ENCODE measurements at regions not wholly inside any gene's neighbourhood (a gene's known extent, or its start where the extent isn't known, plus 50 kb on each side); places are given as distances from the start of the nearest gene placed in this dataset.

- H3K27ac Mint-ChIP-seq: no peak overlapping the region
- H3K4me1 Mint-ChIP-seq (ENCODE audit: low read depth): no peaks in the 10 kb centered on the region
- peaks cover 3% of the 10 kb centered on the region for H3K27me3 Mint-ChIP-seq
- H3K4me3 Mint-ChIP-seq: no peak overlapping the region
- no peaks in the 10 kb centered on the region for H3K36me3 Mint-ChIP-seq
- no peaks in the 10 kb centered on the region for H3K9me3 Mint-ChIP-seq (ENCODE audit: low read depth)
These were observed 66.3 kb upstream of the DST start for GRCh38 chr6:56708810-56709597.

DNA sequence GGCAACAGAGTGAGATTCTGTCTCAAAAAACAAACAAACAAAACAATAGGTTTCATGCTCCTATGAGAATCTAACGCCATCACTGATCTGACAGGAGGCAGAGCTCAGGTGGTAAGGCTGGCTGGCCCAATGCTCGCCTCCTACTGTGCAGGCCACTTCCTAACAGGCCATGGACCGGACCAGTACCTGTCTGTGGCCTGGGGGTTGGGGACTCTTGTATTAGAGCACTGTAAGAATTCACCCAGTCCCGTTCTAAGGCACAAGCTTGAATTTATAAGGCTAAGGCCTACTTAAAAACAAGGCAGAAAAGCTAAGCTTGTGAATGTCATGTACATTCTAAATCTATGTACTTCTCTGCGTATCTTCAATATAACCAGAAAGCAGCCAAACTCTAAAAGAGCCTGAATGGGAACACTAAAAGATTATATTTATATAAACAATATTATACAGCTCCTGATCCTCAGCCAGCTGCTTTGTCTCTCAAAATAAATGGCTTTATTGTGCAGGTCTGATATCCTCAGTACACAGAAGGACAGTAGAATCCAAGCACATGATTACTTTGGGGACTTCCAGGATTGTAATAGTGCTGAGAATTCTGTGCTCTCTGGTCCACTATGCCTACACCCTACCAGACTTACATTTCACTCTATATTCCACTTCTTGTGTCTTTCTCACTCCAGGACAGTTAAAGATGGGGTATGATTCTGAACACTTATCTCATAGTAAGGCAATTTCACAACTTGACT is 64.5 kb upstream of the DST start:
- no peaks in the 10 kb centered on the region for H3K9me3 Mint-ChIP-seq (ENCODE audit: low read depth)
- H3K4me1 Mint-ChIP-seq (ENCODE audit: low read depth): no peaks in the 10 kb centered on the region
- H3K4me3 Mint-ChIP-seq: no peak overlapping the region
- H3K27ac Mint-ChIP-seq: no peak overlapping the region
- H3K27me3 Mint-ChIP-seq: peaks cover 3% of the 10 kb centered on the region
- H3K36me3 Mint-ChIP-seq: no peaks in the 10 kb centered on the region

- Mint-ChIP-seq H3K9me3 (ENCODE audit: low read depth) (no peaks in the 10 kb centered on the region), H3K36me3 (no peaks in the 10 kb centered on the region), H3K27me3 (peaks cover 2% of the 10 kb centered on the region), H3K4me3 (no peak overlapping the region), H3K27ac (no peak overlapping the region), H3K4me1 (ENCODE audit: low read depth) (no peaks in the 10 kb centered on the region)
These were observed 56.5 kb upstream of the DST start for GRCh38 chr6:56699066-56699654.

- peaks cover 1% of the 10 kb centered on the region for H3K27me3 Mint-ChIP-seq
- H3K36me3 Mint-ChIP-seq: no peaks in the 10 kb centered on the region
- no peak overlapping the region for H3K27ac Mint-ChIP-seq
- H3K9me3 Mint-ChIP-seq (ENCODE audit: low read depth): no peaks in the 10 kb centered on the region
- no peak overlapping the region for H3K4me3 Mint-ChIP-seq
- no peaks in the 10 kb centered on the region for H3K4me1 Mint-ChIP-seq (ENCODE audit: low read depth)
These were observed 53.0 kb upstream of the DST start for GRCh38 chr6:56695702-56696101.

- no peaks in the 10 kb centered on the region for H3K36me3 Mint-ChIP-seq
- no peak overlapping the region for H3K27ac Mint-ChIP-seq
- no peak overlapping the region for H3K4me3 Mint-ChIP-seq
- peaks cover 1% of the 10 kb centered on the region for H3K27me3 Mint-ChIP-seq
- no peaks in the 10 kb centered on the region for H3K9me3 Mint-ChIP-seq (ENCODE audit: low read depth)
- no peaks in the 10 kb centered on the region for H3K4me1 Mint-ChIP-seq (ENCODE audit: low read depth)
These were observed 51.3 kb upstream of the DST start for GRCh38 chr6:56694002-56694401.

DNA sequence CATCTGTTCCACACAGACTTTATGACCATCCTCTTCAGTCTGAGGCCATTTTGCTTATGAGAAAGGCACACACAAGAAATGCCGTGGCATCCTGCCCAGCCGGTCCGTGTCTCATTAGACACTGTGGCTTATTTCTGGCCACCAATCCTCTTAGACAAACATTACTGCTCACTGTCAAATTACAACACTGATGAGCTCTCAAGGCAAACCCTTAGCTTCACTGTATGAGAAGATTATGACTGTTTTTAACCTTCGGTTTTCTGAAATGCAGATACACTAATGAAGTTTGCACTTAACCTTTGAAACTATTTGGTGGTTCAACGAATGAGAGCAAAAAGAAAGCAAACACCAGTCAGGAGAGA is 50.5 kb upstream of the DST start:
- no peaks in the 10 kb centered on the region for H3K4me1 Mint-ChIP-seq (ENCODE audit: low read depth)
- H3K4me3 Mint-ChIP-seq: no peak overlapping the region
- no peaks in the 10 kb centered on the region for H3K36me3 Mint-ChIP-seq
- H3K27ac Mint-ChIP-seq: no peak overlapping the region
- no peaks in the 10 kb centered on the region for H3K9me3 Mint-ChIP-seq (ENCODE audit: low read depth)
- peaks cover 1% of the 10 kb centered on the region for H3K27me3 Mint-ChIP-seq

DNA sequence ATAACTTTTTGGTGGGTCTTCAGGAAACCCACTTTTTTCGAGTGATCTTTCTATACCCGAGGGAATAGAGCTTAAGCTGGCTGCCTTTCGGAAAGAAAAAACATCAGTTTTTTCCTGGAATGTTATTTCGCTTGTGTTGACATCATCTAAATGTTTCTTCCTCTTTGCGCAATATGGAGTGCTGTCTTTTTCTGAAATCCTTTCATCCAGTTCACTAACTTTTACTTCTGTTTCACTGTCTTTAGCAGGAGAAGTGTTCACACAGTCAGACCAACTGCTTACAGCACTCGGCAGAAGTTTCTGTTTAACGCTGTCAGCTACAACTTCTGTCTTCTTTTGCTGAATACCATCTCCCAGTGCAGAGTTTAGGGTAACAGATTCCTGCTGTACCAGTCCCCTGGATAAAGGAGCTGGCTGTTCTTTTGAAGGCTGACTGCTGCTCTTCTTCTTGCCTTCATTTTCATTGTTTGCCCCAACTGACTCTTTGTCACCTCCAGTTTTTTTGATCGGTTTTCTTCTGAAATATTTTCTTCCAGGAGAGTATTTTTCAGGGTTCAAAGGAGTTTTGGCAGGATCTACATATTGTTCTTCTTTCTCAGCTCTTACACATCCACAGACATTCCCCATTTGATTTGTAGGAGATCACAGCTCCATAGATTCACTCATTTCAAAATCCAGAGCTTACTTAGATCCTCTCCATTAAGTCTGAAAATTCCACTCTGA is 50.0 kb upstream of the DST start:
- H3K27ac Mint-ChIP-seq: no peak overlapping the region
- H3K36me3 Mint-ChIP-seq: no peaks in the 10 kb centered on the region
- no peak overlapping the region for H3K4me3 Mint-ChIP-seq
- H3K9me3 Mint-ChIP-seq (ENCODE audit: low read depth): no peaks in the 10 kb centered on the region
- no peaks in the 10 kb centered on the region for H3K4me1 Mint-ChIP-seq (ENCODE audit: low read depth)
- peaks cover 1% of the 10 kb centered on the region for H3K27me3 Mint-ChIP-seq
